GM19043 (cell line): ENCODE measurements at regions not wholly inside any gene's neighbourhood (a gene's known extent, or its start where the extent isn't known, plus 50 kb on each side); places are given as distances from the start of the nearest gene placed in this dataset.

Source experiments
- ATAC-seq: cut with Tn5 transposase; IDR thresholded peaks from one replicate; pipeline ENCODE4 v1.9.1; 2021; ENCODE audit warnings: low read depth; ENCODE audit not compliant: unreplicated experiment

DNA sequence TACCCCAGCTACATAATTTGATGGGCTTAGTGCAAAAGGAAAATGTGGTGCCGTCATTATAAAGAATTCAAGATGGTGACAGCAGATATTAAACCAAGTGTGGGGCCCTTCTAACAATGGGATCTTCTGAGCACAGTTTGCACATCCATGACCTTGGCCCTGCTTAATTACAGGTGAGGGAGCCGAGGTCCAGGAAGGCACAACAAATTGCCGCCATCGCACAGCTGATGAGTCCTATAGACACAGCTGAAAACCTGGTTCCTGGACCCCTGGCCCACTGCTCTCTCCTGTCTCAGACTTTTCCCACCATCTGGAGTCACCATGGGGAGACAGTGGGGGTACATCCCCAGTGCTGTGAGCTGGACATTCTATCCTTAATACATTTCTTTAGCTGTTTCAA, 95.8 kb upstream of the MAP4K3 start:
- ATAC-seq: no peak

DNA sequence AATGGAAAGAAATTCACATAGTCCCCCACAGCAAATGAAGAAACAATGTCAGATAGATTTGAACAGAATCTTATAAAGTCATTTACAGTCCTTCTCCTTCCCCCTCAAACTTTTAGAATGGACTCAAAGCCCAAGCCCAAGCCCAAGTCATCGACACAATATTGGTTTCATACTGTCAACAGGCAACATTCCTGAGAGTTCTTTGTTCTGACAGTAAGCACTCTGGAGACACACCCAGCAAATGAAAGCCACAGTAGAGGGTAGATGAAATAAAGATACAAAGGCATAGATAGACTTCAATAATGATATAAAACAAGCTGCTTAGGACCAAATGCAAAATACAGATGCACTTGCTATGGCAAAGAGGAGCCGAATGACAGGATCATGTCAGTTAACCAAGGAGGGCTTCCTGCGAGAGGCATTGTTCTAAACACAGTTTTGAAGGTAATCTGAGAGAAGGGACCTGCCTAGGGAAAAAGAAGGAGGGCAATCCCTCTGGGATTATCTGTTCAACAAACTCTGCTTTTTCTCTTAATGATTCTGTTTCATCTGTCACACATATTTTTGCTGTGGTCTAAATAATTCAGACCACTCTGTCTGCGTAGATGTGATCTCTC, 97.1 kb upstream of the MAP4K3 start:
- no peak for ATAC-seq

DNA sequence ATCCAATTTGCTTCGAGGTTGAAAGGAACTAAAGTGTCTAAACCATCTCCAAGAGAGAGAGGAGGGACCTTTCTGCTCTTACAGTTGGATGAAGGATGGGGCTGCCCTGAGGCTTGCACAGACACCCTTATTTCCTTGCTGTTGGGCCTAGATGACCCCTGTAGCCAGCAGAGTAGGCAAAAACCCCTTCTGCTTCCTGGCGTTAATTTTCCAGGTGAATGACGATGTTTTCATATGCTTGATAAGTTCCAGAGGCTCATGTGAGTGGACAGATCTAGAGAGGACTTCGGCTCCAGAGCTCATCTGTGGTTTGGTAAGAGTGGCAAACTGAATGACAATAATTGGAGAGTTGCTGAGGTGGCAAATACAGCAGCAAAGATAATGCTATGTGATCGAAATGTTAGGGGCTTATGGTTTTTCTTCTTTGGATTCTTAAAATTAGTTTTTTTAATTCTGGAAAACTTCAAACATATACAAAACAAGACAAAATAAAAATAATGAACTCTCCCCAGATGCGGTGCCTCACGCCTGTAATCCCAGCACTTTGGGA, 98.6 kb upstream of the MAP4K3 start:
- no peak for ATAC-seq

DNA sequence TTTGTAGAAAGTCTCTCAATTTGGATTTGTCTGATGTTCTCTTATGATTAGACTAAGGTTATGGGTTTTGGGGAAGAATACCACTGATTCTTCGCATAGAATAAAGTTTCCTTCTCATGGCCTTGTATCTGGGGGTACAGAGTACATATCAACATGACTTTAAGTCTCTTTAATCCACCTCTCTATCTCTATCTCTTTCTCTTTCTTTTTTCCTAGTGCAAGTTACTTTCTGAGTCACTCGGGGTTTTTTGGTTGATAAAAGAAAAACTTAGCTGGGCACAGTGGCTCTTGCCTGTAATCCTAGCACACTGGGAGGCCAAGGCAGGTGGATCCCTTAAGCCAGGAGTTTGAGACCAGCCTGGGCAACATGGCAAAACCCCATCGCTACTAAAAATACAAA, 100.1 kb upstream of the MAP4K3 start:
- no peak for ATAC-seq

DNA sequence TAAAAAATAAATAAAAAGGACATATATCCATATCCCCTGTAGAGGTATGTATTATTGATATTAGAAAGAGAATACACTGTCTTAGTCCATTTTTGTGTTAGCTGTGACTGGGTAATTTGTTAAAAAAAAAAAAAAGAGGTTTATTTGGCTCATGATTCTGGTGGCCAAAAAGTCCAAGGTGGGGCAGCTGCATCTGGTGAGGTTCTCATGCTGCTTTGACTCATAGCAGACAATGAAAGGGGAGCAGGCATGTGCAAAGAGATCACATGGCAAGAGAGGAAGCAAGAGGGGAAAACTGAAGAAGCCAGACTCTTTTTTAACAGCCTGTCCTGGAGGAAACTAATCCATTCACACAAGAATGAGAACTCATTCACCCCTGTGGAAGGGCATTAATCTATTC, 101.6 kb upstream of the MAP4K3 start:
- ATAC-seq: no peak

DNA sequence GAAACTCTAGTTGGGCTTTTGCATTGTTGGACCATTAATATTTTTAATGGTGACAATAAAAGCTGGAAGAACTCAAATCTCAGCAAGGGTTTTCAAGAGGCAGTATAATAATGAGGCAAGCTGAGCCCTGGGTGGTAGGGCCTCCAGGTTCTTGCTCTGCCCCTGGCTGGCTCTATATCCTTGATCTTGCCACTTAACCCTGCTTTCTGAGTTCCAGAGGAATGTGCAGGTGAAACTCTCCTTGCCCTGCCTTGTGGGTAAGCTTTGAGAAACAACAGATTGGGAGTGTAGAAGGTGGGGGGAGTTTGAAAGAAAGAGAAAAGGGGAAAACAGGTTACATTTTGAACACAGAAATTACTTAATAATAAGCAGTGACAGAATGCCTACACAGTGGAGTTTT, 103.3 kb upstream of the MAP4K3 start:
- no peak for ATAC-seq

DNA sequence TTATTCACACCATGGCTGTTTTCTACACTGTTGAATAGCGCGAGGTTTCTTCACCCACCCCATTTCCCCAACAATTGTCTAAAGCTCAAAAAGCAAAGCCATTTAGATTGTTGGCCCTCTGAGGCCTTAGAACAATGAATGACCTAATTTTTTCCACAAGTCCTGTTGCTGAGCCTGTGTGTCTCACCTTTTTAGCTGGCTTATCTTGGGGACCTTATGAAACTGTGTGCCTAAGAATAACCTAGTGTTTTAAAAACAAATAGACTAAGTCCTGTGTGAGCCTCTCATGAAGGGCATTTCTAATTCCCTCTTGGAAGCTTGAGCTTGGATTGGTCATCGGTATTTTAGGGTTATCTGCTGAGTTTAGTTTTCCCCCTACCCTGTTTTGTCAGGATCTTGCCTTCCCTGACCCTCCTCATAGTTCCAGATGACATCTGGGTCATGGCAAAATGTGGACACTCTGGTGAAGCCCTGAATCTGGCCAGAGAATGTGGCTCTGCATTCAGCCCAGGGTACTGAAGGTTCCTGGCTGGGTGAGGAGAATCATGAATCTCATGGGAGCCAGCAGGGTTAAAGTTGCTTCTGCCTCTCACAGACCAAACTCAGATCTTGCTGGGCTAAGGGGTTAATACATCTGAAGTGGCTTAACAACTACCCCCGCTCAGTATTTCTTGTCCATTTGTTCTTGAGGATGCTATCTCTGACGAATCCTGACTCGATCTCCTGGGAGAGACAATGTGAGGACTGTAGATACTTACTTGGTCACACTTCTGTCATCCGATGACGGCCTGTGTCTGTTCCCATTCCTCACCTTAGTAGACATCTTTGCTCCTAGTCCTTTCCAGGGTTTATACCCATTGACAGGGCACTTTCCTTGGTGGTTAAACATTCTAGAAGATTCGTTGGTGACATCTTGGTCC, 104.2 kb upstream of the MAP4K3 start:
- no peak for ATAC-seq

DNA sequence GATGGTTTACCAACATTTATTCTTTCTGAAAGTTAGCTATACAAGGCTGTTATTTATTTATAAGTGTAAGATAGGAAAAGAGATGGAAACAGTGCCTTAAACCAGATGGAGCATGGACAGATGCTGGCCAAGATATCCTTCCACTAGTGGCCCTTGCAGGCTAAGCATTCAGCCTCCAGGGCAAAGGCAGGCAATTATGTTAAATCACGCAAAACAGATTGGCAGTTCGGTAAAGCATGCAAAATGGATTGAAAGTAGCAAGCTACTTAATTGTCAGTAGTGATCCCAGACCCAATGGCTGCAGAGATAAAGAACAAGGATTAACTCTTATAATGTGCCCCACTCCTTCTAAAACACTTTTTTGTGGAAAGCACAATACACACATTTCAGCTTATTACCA, 105.4 kb upstream of the MAP4K3 start:
- ATAC-seq: no peak

DNA sequence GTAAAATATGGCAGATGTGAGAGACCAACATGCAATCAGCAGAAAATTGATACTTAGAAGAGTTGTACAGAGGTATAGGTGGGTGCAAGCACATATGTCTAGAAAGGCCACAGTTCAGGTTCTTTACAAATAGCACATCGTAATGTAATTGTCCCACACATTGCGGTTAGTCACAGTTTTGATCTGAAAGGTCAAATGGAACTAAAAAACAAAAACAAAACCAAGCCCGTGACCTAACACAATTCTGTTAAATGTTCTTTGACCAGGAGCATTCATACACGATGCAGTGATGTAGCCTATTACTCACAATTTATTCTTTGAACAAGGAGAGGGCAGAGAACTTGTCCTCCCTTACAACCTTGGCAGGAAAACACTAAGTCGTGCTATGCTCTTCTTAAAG, 108.9 kb upstream of the MAP4K3 start:
- ATAC-seq: no peak

DNA sequence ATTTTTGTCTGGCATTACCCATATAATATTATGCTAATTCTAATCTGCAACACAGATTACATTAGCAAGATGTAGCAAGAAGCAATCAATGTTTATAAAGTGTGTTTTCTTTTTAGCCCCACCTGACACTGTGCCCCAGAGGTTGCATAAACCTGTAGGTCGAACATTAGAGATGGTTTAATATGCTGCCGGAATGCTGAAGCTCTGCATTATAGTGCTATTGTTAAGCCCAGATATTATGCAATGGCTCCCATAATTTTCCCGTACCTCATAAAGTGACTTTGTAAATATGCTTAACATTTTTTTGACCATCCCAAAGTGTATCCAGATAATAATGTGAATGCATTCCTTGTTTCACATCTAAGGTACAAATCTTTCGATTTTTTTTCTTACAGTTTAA, 109.3 kb upstream of the MAP4K3 start:
- ATAC-seq: no peak

DNA sequence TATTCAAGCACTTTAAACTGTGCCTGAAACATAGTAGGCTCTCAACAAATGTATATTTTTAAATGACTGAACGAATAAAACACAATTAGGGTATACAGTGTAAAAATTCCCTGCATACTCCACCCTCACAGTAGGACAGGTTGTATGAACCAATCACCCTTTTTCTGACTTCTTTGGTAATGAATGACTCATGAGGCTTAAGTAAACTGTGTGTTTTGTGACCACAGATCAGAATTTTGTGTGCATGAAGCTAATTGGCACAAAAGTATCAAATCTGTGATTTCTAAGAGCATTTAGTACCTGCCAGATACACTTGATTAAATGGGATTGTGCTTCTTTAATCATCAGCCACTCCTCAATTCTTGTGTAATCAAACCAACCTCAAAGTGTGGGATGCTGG, 109.9 kb upstream of the MAP4K3 start:
- no peak for ATAC-seq

DNA sequence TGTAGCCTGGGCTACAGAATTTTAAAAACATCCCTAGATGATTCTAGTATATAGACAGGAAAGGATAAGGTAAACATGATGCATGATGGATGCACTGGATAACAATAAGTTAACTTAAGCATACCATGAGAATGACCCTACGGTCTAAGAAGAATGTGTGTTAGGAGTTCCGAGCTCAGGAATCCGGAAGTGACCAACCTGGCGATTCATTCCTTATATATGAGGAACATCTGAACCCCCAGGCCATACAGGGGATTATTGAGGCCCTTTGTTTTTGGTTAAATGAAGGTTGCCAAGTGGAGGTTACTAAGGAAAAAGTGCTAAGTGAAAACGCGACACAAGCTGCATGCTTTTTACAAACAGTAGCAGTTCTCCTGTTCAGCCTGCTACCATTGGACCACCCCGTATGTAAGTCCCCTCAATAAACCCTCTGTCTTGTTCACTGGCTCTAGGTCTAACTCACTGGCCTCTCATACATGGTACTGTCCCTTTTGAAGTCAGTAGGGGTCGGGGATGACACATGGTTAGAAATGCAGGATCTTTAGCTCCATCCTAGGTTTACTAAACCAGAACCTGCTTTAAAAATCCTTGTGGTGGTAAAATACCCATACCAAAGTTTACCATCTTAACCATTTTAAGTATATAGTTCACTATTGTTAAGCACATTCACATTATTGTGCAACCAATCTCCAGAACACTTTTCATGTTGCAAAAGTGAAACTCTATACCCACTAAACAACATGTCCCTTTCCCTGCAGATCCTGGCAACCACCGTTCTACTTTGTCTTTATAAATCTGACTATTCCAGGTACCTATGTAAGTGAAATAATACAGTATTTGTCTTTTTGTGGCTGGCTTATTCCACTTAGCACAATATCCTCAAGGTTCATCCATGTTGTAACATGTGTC, 111.0 kb upstream of the MAP4K3 start:
- ATAC-seq: no peak

DNA sequence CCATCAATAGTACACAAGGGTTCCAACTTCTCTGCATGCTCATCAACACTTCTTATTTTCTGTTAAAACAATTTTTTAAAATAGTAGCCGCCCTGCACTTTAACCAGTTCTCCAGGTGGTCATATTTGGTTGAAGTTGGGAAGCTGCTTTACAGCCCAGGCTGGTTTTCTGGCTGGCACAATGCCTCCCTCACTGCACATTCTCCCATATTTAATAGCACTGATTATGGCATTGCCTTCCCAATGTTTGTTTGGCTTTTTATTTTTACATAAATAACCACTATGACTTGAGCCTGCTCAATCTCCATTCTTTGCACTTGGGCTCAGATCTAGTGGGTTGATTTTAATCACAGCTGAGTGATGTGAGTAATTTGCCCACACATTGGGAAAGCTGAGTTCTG, 111.9 kb upstream of the MAP4K3 start:
- ATAC-seq: no peak

DNA sequence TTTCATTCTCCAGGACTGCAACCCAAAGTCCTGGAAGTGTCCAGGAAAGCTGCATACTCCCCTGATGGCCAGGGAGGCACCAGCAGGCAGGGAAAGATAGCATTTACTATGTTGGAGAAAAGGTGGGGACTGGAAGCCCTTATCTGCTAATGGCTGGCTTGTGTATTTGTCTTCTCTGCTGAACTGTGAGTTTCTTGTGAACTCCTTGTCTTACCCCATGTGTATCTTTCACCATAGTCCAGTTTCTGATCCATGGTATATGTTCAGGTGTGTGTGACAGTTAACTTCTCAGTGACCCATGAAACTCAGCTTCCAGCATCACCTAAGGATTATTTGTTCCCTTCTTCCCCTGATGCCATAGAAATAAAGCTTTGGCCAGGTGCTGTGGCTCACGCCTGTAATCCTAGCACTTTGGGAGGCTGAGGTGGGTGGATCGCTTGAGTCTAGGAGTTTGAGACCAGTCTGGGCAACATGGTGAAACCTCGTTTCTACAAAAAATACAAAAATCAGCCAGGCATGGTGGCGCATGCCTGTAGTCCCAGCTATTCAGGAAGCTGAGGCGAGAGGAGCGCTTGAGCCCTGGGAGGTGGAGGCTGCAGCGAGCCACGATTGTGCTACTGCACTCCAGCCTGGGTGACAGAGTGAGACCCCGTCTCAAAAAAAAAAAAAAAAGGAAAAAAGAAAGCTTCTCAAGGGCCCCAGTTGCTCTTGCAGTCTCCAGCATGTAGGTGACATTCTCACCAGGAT, 112.8 kb upstream of the MAP4K3 start:
- no peak for ATAC-seq

DNA sequence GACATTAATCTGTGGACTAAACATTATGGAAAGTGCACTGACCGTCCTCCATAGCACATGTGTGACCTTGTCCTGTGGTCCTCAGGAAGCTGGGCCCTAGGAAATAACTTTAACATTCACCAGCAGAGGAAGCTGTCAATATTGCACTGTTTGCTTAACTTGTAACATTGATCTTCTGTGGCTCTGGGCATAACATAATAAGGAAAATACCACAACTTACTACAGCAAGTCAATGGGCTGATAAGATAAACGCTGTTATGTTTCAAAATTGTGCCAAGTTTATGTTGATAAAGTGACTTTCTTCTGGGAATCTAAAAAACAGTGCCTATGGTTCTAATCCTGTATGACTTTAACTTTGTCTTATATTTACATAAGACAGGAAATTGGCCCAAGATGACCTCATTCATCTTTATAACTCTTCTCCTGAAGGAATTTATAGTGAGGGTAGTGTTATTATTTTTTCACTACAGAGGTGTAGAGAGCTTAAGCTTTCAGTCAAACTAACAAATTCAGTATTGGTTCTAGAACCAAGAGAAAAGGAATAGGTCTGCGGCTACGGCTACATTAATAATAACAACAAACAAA, 113.7 kb upstream of the MAP4K3 start:
- ATAC-seq: no peak

DNA sequence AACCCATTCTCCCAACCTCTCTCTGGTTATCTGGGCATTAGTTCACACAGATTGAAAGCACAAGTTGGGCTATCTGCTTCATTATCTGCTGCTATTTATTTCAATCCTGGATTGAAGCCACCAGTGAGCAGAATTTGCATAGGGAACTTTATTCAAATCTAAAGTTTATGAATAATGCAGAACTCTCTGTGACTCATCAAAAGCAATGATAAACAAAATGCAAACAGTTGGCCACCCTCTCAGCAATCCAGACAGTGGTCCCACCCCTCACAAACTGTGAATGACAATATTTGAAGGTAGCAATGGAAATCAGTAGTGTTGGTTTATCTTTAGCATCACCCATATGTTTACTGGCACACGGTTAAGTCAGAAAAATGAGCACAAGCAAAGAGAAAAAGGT, 106.8 kb upstream of the TMEM178A start:
- no peak for ATAC-seq

DNA sequence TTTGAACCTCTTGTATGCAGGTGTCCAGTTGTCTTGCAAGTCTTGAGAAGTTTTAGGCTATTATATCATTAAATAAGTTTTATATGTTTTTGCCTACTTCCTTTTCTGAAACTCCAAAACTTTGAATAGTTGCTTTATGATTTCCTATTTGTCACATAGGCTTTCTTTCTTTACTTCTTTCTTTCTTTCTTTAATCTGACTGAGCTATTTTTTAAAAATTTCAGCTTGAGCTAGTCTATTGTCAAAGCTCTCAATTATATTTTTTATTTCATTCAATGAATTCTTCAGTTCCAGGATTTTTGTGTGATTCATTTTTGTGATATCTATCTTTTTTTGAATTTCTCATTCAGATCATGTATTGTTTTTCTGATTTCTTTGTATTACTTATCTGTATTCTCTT, 102.1 kb upstream of the TMEM178A start:
- ATAC-seq: no peak

DNA sequence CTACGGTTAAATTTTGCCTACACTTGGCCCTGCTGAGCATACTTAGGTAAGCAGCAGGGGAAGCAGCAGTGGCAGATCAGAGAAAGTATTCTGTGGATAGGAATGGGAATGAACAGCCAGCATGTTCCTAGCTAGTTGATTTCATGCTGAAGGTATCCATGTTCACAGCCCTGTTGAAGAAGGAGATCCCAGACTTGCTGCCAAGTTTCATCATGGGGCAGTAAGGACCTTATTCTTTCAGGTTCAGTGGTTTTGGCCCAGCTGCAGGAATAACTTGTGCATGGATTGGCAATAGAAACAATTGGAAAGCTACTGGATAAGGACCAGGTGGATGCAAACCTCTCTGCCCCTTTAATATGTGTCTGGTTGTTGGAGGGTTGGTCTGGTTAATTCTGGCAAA, 98.2 kb upstream of the TMEM178A start:
- ATAC-seq: no peak

DNA sequence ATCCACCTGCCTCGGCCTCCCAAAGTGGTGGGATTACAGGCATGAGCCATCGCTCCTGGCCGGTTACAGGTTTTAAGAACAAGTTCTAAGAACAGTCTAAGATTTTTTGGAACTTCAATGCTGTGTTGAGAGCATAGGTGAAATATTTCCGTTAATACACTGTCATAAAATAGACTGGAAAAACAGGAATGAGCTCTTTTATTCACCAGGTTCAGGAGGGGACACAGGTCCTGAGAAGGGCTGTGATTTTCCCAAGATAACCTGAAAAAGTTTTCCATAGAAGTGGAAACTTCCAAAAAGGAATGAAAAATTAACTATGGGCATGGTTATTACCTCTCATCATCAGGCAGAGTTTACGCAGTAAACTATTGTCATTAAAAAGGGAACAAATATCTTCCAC, 97.6 kb upstream of the TMEM178A start:
- no peak for ATAC-seq

DNA sequence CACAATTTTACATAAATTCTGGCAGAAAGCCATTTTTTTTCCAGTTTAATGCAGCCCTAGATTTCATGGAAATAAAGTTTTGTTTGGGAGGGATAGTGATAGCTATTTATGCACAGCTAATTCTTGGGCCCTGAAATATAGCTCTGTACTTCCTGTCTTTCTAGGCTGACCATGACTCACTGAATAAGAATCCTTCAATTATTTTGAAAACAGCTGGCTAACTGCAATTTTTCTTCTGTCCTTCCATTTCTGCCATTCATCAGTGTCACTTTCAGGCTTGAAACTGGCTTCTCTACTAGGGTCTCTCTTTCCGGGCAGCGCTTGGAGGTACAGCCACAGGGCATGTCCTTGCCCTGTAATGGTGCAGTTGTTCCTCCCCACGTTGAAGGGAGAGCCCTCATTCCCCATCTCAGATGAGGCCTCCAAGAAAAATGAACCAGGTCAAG, 97.1 kb upstream of the TMEM178A start:
- ATAC-seq: no peak
